ENCODE measurements at regions not wholly inside any gene's neighbourhood (a gene's known extent, or its start where the extent isn't known, plus 50 kb on each side); places are given as distances from the start of the nearest gene placed in this dataset.
"Not testable (repeated sequence)": the region's sequence is repeated elsewhere in the genome, so short reads cannot be mapped to it uniquely, and the experiment has no call there.

- ATAC-seq (peak; percentile 32), DNase-seq (no peak)
Observed at GRCh38 chr7:35971133-35971891, 170.5 kb downstream of the SEPTIN7 start.

- ATAC-seq (peak; percentile 69), DNase-seq (peak; percentile 32)
Observed at GRCh38 chr7:35975851-35976454, 175.1 kb downstream of the SEPTIN7 start.

- DNase-seq, ATAC-seq: not testable (repeated sequence)
Observed at GRCh38 chr7:35978816-35979640, 174.0 kb upstream of the EEPD1 start.

GRCh38 chr7:35982600-35982999 is 170.5 kb upstream of the EEPD1 start:
- DNase-seq, result no peak
- ATAC-seq, result no peak

GRCh38 chr7:35983626-35984025 is 169.4 kb upstream of the EEPD1 start:
- no peak for DNase-seq
- ATAC-seq, result no peak

GRCh38 chr7:35985126-35985754 is 167.8 kb upstream of the EEPD1 start:
- ATAC-seq, result peak; percentile 94

GRCh38 chr7:35987016-35987415 is 166.0 kb upstream of the EEPD1 start:
- no peak for DNase-seq
- no peak for ATAC-seq

More at GRCh38 chr7:35985126-35985754, 167.8 kb upstream of the EEPD1 start:
- peak; percentile 76 for DNase-seq

GRCh38 chr7:35988105-35988504 is 164.9 kb upstream of the EEPD1 start:
- no peak for DNase-seq
- ATAC-seq, result no peak

GRCh38 chr7:35988818-35989217 is 164.2 kb upstream of the EEPD1 start:
- DNase-seq (no peak), ATAC-seq (no peak)

- peak; percentile 19 for DNase-seq
- no peak for ATAC-seq
Observed at GRCh38 chr7:35991511-35992232, 161.4 kb upstream of the EEPD1 start.

- no peak for DNase-seq
- no peak for ATAC-seq
Observed at GRCh38 chr7:35992436-35992835, 160.6 kb upstream of the EEPD1 start.

GRCh38 chr7:35993113-35993512 is 159.9 kb upstream of the EEPD1 start:
- no peak for DNase-seq
- ATAC-seq, result no peak

GRCh38 chr7:35993676-35994606 is 159.1 kb upstream of the EEPD1 start:
- ATAC-seq, result no peak
- DNase-seq, result no peak

- no peak for ATAC-seq
Observed at GRCh38 chr7:35995334-35995733, 157.7 kb upstream of the EEPD1 start.

GRCh38 chr7:35998481-35998880 is 154.6 kb upstream of the EEPD1 start:
- no peak for ATAC-seq
- no peak for DNase-seq

More at GRCh38 chr7:35995334-35995733, 157.7 kb upstream of the EEPD1 start:
- DNase-seq, result no peak

- no peak for DNase-seq
- ATAC-seq, result no peak
Observed at GRCh38 chr7:36001546-36001945, 151.5 kb upstream of the EEPD1 start.

GRCh38 chr7:36002900-36003299 is 150.2 kb upstream of the EEPD1 start:
- DNase-seq, result no peak
- ATAC-seq, result no peak

GRCh38 chr7:36003343-36003742 is 149.7 kb upstream of the EEPD1 start:
- no peak for DNase-seq
- no peak for ATAC-seq

- ATAC-seq (peak; percentile 57), DNase-seq (peak; percentile 24)
Observed at GRCh38 chr7:36005293-36005692, 147.8 kb upstream of the EEPD1 start.

- no peak for ATAC-seq
- DNase-seq, result no peak
Observed at GRCh38 chr7:36005876-36006275, 147.2 kb upstream of the EEPD1 start.

All from stimulated activated naive CD8-positive, alpha-beta T cell treated with anti-CD3 and anti-CD28 coated beads, Interleukin-15, Interleukin-2, amounts not matched to agents 100 U/mL and 50 U/mL, for 24 hours (primary cell).